Activated T-helper 1 cell treated with anti-CD3 and anti-CD28 coated beads, Interleukin-12 subunit alpha, Interleukin-12 subunit beta, Interleukin-2, Interleukin-4 antibody, amounts not matched to agents 30 ng/mL and 10 ng/mL and 1 ng/mL, durations not matched to agents 14 hours and 24 hours and 36 hours (primary cell): ENCODE measurements at regions not wholly inside any gene's neighbourhood (a gene's known extent, or its start where the extent isn't known, plus 50 kb on each side); places are given as distances from the start of the nearest gene placed in this dataset.

ENCODE experiments used
- DNase-seq: peaks from one replicate; pipeline ENCODE4 v3.0.0; 2021; ENCODE audit warnings: low spot score
- H3K27ac Mint-ChIP-seq: one replicate; pipeline ENCODE4 v1.8.0; 2021; ENCODE audit warnings: mild to moderate bottlenecking, mixed read lengths
- H3K27me3 Mint-ChIP-seq: one replicate; pipeline ENCODE4 v1.8.0; 2022; ENCODE audit warnings: mild to moderate bottlenecking, moderate library complexity, mixed read lengths; ENCODE audit not compliant: insufficient read depth
- H3K36me3 Mint-ChIP-seq: one replicate; pipeline ENCODE4 v1.8.0; 2021; ENCODE audit warnings: low read depth, mixed read lengths
- H3K4me1 Mint-ChIP-seq: one replicate; pipeline ENCODE4 v1.8.0; 2021; ENCODE audit warnings: low read depth, mixed read lengths
- H3K4me3 Mint-ChIP-seq: one replicate; pipeline ENCODE4 v1.8.0; 2021; ENCODE audit warnings: mild to moderate bottlenecking, moderate library complexity, mixed read lengths
- H3K9me3 Mint-ChIP-seq: one replicate; pipeline ENCODE4 v1.8.0; 2021; ENCODE audit warnings: mixed read lengths
- intact Hi-C: fragments of 100-400 bp; cut with micrococcal nuclease; formaldehyde crosslinking; loops from one replicate; pipeline ENCODE4 v1.15.1; 2024

- H3K4me3 Mint-ChIP-seq: no peak overlapping the region
- no peaks in the 10 kb centered on the region for H3K36me3 Mint-ChIP-seq
- DNase-seq: no peak
- no peak overlapping the region for H3K27ac Mint-ChIP-seq
- H3K9me3 Mint-ChIP-seq: no peaks in the 10 kb centered on the region
- intact Hi-C loops: no loop called here
- H3K27me3 Mint-ChIP-seq: peaks cover 3% of the 10 kb centered on the region
- no peaks in the 10 kb centered on the region for H3K4me1 Mint-ChIP-seq
Measured at GRCh38 chr2:6683516-6683915, 182.2 kb downstream of the CMPK2 start.

GRCh38 chr2:6685447-6685846, 180.3 kb downstream of the CMPK2 start:
- intact Hi-C loops: no loop called here
- Mint-ChIP-seq H3K4me1 (no peaks in the 10 kb centered on the region), H3K27ac (no peak overlapping the region), H3K9me3 (no peaks in the 10 kb centered on the region), H3K27me3 (no peaks in the 10 kb centered on the region), H3K4me3 (no peak overlapping the region), H3K36me3 (no peaks in the 10 kb centered on the region)
- DNase-seq: no peak

GRCh38 chr2:6692056-6692455, 173.7 kb downstream of the CMPK2 start:
- H3K36me3 Mint-ChIP-seq: no peaks in the 10 kb centered on the region
- no peak for DNase-seq
- no peaks in the 10 kb centered on the region for H3K4me1 Mint-ChIP-seq
- no peaks in the 10 kb centered on the region for H3K27me3 Mint-ChIP-seq
- intact Hi-C loops: no loop called here
- H3K9me3 Mint-ChIP-seq: no peaks in the 10 kb centered on the region
- H3K4me3 Mint-ChIP-seq: no peak overlapping the region
- H3K27ac Mint-ChIP-seq: no peak overlapping the region

- no peak for DNase-seq
- no peaks in the 10 kb centered on the region for H3K4me1 Mint-ChIP-seq
- no peaks in the 10 kb centered on the region for H3K9me3 Mint-ChIP-seq
- no peaks in the 10 kb centered on the region for H3K27me3 Mint-ChIP-seq
- intact Hi-C loops: no loop called here
- no peaks in the 10 kb centered on the region for H3K36me3 Mint-ChIP-seq
- H3K27ac Mint-ChIP-seq: no peak overlapping the region
- H3K4me3 Mint-ChIP-seq: no peak overlapping the region
Measured at GRCh38 chr2:6692819-6693218, 172.9 kb downstream of the CMPK2 start.

- Mint-ChIP-seq H3K27me3 (peaks cover 2% of the 10 kb centered on the region), H3K36me3 (no peaks in the 10 kb centered on the region), H3K4me1 (no peaks in the 10 kb centered on the region), H3K4me3 (no peak overlapping the region), H3K27ac (no peak overlapping the region), H3K9me3 (no peaks in the 10 kb centered on the region)
- intact Hi-C loops: no loop called here
- no peak for DNase-seq
Measured at GRCh38 chr2:6694555-6694954, 171.2 kb downstream of the CMPK2 start.

- H3K9me3 Mint-ChIP-seq: peaks cover 12% of the 10 kb centered on the region
- no peak for DNase-seq
- H3K4me1 Mint-ChIP-seq: no peaks in the 10 kb centered on the region
- H3K27me3 Mint-ChIP-seq: peaks cover 2% of the 10 kb centered on the region
- H3K36me3 Mint-ChIP-seq: no peaks in the 10 kb centered on the region
- intact Hi-C loops: no loop called here
- no peak overlapping the region for H3K4me3 Mint-ChIP-seq
- no peak overlapping the region for H3K27ac Mint-ChIP-seq
Measured at GRCh38 chr2:6700335-6700734, 165.4 kb downstream of the CMPK2 start.

GRCh38 chr2:6704077-6704476, 161.6 kb downstream of the CMPK2 start:
- Mint-ChIP-seq H3K27me3 (no peaks in the 10 kb centered on the region), H3K4me1 (no peaks in the 10 kb centered on the region), H3K27ac (no peak overlapping the region), H3K9me3 (peaks cover 12% of the 10 kb centered on the region), H3K4me3 (no peak overlapping the region), H3K36me3 (no peaks in the 10 kb centered on the region)
- intact Hi-C loops: no loop called here
- no peak for DNase-seq

GRCh38 chr2:6721395-6721794, 144.3 kb downstream of the CMPK2 start:
- DNase-seq: no peak
- H3K27me3 Mint-ChIP-seq: peaks cover 3% of the 10 kb centered on the region
- H3K4me3 Mint-ChIP-seq: no peak overlapping the region
- no peaks in the 10 kb centered on the region for H3K9me3 Mint-ChIP-seq
- no peak overlapping the region for H3K27ac Mint-ChIP-seq
- H3K4me1 Mint-ChIP-seq: no peaks in the 10 kb centered on the region
- H3K36me3 Mint-ChIP-seq: no peaks in the 10 kb centered on the region
- intact Hi-C loops: no loop called here

- no peak for DNase-seq
- Mint-ChIP-seq H3K27me3 (peaks cover 3% of the 10 kb centered on the region), H3K27ac (no peak overlapping the region), H3K9me3 (no peaks in the 10 kb centered on the region), H3K4me3 (no peak overlapping the region), H3K4me1 (no peaks in the 10 kb centered on the region), H3K36me3 (no peaks in the 10 kb centered on the region)
- intact Hi-C loops: no loop called here
Measured at GRCh38 chr2:6722574-6722973, 143.1 kb downstream of the CMPK2 start.

- no peaks in the 10 kb centered on the region for H3K4me1 Mint-ChIP-seq
- intact Hi-C loops: no loop called here
Measured at GRCh38 chr2:6723865-6724604, 141.7 kb downstream of the CMPK2 start.

GRCh38 chr2:6724605-6725140, 141.0 kb downstream of the CMPK2 start:
- H3K9me3 Mint-ChIP-seq: no peaks in the 10 kb centered on the region
- no peaks in the 10 kb centered on the region for H3K4me1 Mint-ChIP-seq
- no peaks in the 10 kb centered on the region for H3K36me3 Mint-ChIP-seq
- no peak overlapping the region for H3K4me3 Mint-ChIP-seq
- H3K27ac Mint-ChIP-seq: no peak overlapping the region
- DNase-seq: no peak
- intact Hi-C loops: no loop called here
- H3K27me3 Mint-ChIP-seq: peaks cover 3% of the 10 kb centered on the region

More at GRCh38 chr2:6723865-6724604, 141.7 kb downstream of the CMPK2 start:
- no peak for DNase-seq
- peaks cover 3% of the 10 kb centered on the region for H3K27me3 Mint-ChIP-seq
- H3K4me3 Mint-ChIP-seq: no peak overlapping the region
- H3K9me3 Mint-ChIP-seq: no peaks in the 10 kb centered on the region
- no peaks in the 10 kb centered on the region for H3K36me3 Mint-ChIP-seq
- H3K27ac Mint-ChIP-seq: no peak overlapping the region

- no peaks in the 10 kb centered on the region for H3K9me3 Mint-ChIP-seq
- H3K36me3 Mint-ChIP-seq: no peaks in the 10 kb centered on the region
- intact Hi-C loops: no loop called here
- no peak for DNase-seq
- H3K27ac Mint-ChIP-seq: no peak overlapping the region
- H3K4me3 Mint-ChIP-seq: no peak overlapping the region
- no peaks in the 10 kb centered on the region for H3K4me1 Mint-ChIP-seq
- peaks cover 15% of the 10 kb centered on the region for H3K27me3 Mint-ChIP-seq
Measured at GRCh38 chr2:6728156-6728555, 137.6 kb downstream of the CMPK2 start.

GRCh38 chr2:6730003-6730402, 135.7 kb downstream of the CMPK2 start:
- Mint-ChIP-seq H3K4me1 (no peaks in the 10 kb centered on the region), H3K27me3 (peaks cover 17% of the 10 kb centered on the region), H3K4me3 (no peak overlapping the region), H3K27ac (no peak overlapping the region), H3K9me3 (no peaks in the 10 kb centered on the region), H3K36me3 (no peaks in the 10 kb centered on the region)
- intact Hi-C loops: no loop called here
- no peak for DNase-seq
